Mesendoderm (in vitro differentiated cells): ENCODE measurements at regions not wholly inside any gene's neighbourhood (a gene's known extent, or its start where the extent isn't known, plus 50 kb on each side); places are given as distances from the start of the nearest gene placed in this dataset.

ENCODE experiments used
- DNase-seq: peaks from one replicate; pipeline ENCODE4 v3.0.0; 2013
- H2AK5ac ChIP-seq: 2 replicates; pipeline ENCODE4 v1.6.1; 2013; ENCODE audit warnings: low read length, inconsistent platforms
- H2BK120ac ChIP-seq: 2 replicates; pipeline ENCODE4 v1.6.1; 2013; ENCODE audit warnings: low read depth, mild to moderate bottlenecking, low read length, moderate library complexity, mixed read lengths
- H2BK15ac ChIP-seq: replicated peaks from 2 replicates; pipeline ENCODE4 v1.6.1; 2013; ENCODE audit warnings: low read depth, mild to moderate bottlenecking, moderate library complexity
- H2BK5ac ChIP-seq: 2 replicates; pipeline ENCODE4 v1.6.1; 2013; ENCODE audit warnings: low read length, inconsistent platforms
- H3K18ac ChIP-seq: 2 replicates; pipeline ENCODE4 v1.6.1; 2013; ENCODE audit warnings: mild to moderate bottlenecking, low read length, mixed read lengths
- H3K23ac ChIP-seq: one replicate; pipeline ENCODE4 v1.6.1; 2013; ENCODE audit warnings: low read length
- H3K27ac ChIP-seq: 2 replicates; pipeline ENCODE4 v1.5.1; 2013; ENCODE audit warnings: low read depth, mild to moderate bottlenecking, inconsistent platforms, low read length, moderate library complexity
- H3K27me3 ChIP-seq: 2 replicates; pipeline ENCODE4 v1.6.1; 2013; ENCODE audit warnings: low read length, control low read depth, mild to moderate bottlenecking, inconsistent platforms; ENCODE audit not compliant: insufficient read depth, poor library complexity
- H3K36me3 ChIP-seq: 2 replicates; pipeline ENCODE4 v1.6.1; 2013; ENCODE audit warnings: low read length, inconsistent platforms; ENCODE audit not compliant: control insufficient read depth, insufficient read depth
- H3K4ac ChIP-seq: one replicate; pipeline ENCODE4 v1.6.1; 2013; ENCODE audit warnings: low read depth, mild to moderate bottlenecking, low read length, moderate library complexity
- H3K4me1 ChIP-seq: 2 replicates; pipeline ENCODE4 v1.6.1; 2013; ENCODE audit warnings: low read depth, low read length, inconsistent platforms; ENCODE audit not compliant: control insufficient read depth
- H3K4me2 ChIP-seq: 2 replicates; pipeline ENCODE4 v1.6.1; 2013; ENCODE audit warnings: low read length
- H3K4me3 ChIP-seq: 2 replicates; pipeline ENCODE4 v1.5.1; 2013; ENCODE audit warnings: mild to moderate bottlenecking, low read length
- H3K56ac ChIP-seq: one replicate; pipeline ENCODE4 v1.6.1; 2013; ENCODE audit warnings: low read length
- H3K79me1 ChIP-seq: 2 replicates; pipeline ENCODE4 v1.6.1; 2013; ENCODE audit warnings: low read length, inconsistent platforms
- H3K79me2 ChIP-seq: 2 replicates; pipeline ENCODE4 v1.6.1; 2013; ENCODE audit warnings: mild to moderate bottlenecking, low read length; ENCODE audit not compliant: control insufficient read depth, insufficient read depth
- H3K9ac ChIP-seq: 2 replicates; pipeline ENCODE4 v1.6.1; 2013; ENCODE audit warnings: low read length, inconsistent platforms
- H4K5ac ChIP-seq: one replicate; pipeline ENCODE4 v1.6.1; 2013; ENCODE audit warnings: low read length
- H4K8ac ChIP-seq: one replicate; pipeline ENCODE4 v1.6.1; 2013; ENCODE audit warnings: low read depth, mild to moderate bottlenecking, control low read depth, low read length, moderate library complexity
- WGBS: extraction: QIAGEN DNeasy Blood & Tissue Kit; methylation state at CpG from one replicate; pipeline ENCODE4 v1.1.7; 2013; ENCODE audit warnings: low lambda C conversion rate, missing lambda C conversion rate; ENCODE audit not compliant: insufficient coverage; ENCODE audit errors: extremely low coverage; 5-methylcytosine and 5-hydroxymethylcytosine counted together

GRCh38 chr14:98103705-98104104 lies 1168.3 kb downstream of the BCL11B start:
- no peak overlapping the region for H3K23ac ChIP-seq
- no peak overlapping the region for H3K4me3 ChIP-seq
- H3K18ac ChIP-seq: no peak overlapping the region
- no peak overlapping the region for H2BK120ac ChIP-seq
- DNase-seq: no peak
- H3K4me2 ChIP-seq: no peak overlapping the region
- H3K4ac ChIP-seq: no peak overlapping the region
- no peaks in the 10 kb centered on the region for H3K36me3 ChIP-seq
- no peak overlapping the region for H4K5ac ChIP-seq
- no peak overlapping the region for H3K56ac ChIP-seq
- H3K4me1 ChIP-seq: no peaks in the 10 kb centered on the region
- H2BK5ac ChIP-seq: no peak overlapping the region
- H3K27me3 ChIP-seq: no peaks in the 10 kb centered on the region
- no peak overlapping the region for H2BK15ac ChIP-seq
- H3K9ac ChIP-seq: no peak overlapping the region
- no CpG with 5 or more reads among the region's 2 CpGs for WGBS
- H3K79me1 ChIP-seq: no peaks in the 10 kb centered on the region
- no peaks in the 10 kb centered on the region for H3K79me2 ChIP-seq
- H2AK5ac ChIP-seq: no peak overlapping the region
- no peak overlapping the region for H3K27ac ChIP-seq
- H4K8ac ChIP-seq: no peak overlapping the region

- no peak overlapping the region for H3K9ac ChIP-seq
- no peaks in the 10 kb centered on the region for H3K4me1 ChIP-seq
- WGBS: no CpG with 5 or more reads among the region's 3 CpGs
- H3K4me3 ChIP-seq: no peak overlapping the region
- no peaks in the 10 kb centered on the region for H3K36me3 ChIP-seq
- H3K56ac ChIP-seq: no peak overlapping the region
- no peak overlapping the region for H2BK5ac ChIP-seq
- H3K18ac ChIP-seq: no peak overlapping the region
- no peaks in the 10 kb centered on the region for H3K27me3 ChIP-seq
- DNase-seq: no peak
- no peaks in the 10 kb centered on the region for H3K79me1 ChIP-seq
- no peak overlapping the region for H4K8ac ChIP-seq
- no peak overlapping the region for H3K4me2 ChIP-seq
- no peak overlapping the region for H2BK120ac ChIP-seq
- no peak overlapping the region for H3K23ac ChIP-seq
- no peak overlapping the region for H2BK15ac ChIP-seq
- H4K5ac ChIP-seq: no peak overlapping the region
- no peaks in the 10 kb centered on the region for H3K79me2 ChIP-seq
- H3K4ac ChIP-seq: no peak overlapping the region
- H2AK5ac ChIP-seq: no peak overlapping the region
- no peak overlapping the region for H3K27ac ChIP-seq
Measured at GRCh38 chr14:98109326-98109725, 1162.7 kb downstream of the BCL11B start.

- Histone ChIP-seq H2BK5ac (no peak overlapping the region), H3K4ac (no peak overlapping the region), H3K4me1 (no peaks in the 10 kb centered on the region), H2AK5ac (no peak overlapping the region), H3K23ac (no peak overlapping the region), H3K4me3 (no peak overlapping the region), H4K5ac (no peak overlapping the region), H3K56ac (no peak overlapping the region), H4K8ac (no peak overlapping the region), H2BK120ac (no peak overlapping the region), H3K36me3 (no peaks in the 10 kb centered on the region), H3K4me2 (no peak overlapping the region), H3K27ac (no peak overlapping the region), H3K79me1 (no peaks in the 10 kb centered on the region), H3K9ac (no peak overlapping the region), H2BK15ac (no peak overlapping the region), H3K79me2 (no peaks in the 10 kb centered on the region), H3K18ac (no peak overlapping the region), H3K27me3 (no peaks in the 10 kb centered on the region)
- no peak for DNase-seq
- WGBS: no CpG with 5 or more reads among the region's 5 CpGs
Measured at GRCh38 chr14:98112194-98112780, 1159.7 kb downstream of the BCL11B start.

GRCh38 chr14:98114122-98114895 lies 1157.7 kb downstream of the BCL11B start:
- H3K79me2 ChIP-seq: no peaks in the 10 kb centered on the region
- H2BK5ac ChIP-seq: no peak overlapping the region
- no peak overlapping the region for H3K4ac ChIP-seq
- H2BK120ac ChIP-seq: no peak overlapping the region
- H3K36me3 ChIP-seq: no peaks in the 10 kb centered on the region
- no peak overlapping the region for H4K5ac ChIP-seq
- no peaks in the 10 kb centered on the region for H3K4me1 ChIP-seq
- H3K4me3 ChIP-seq: no peak overlapping the region
- DNase-seq: peak; percentile 58
- H3K18ac ChIP-seq: no peak overlapping the region
- no peak overlapping the region for H2AK5ac ChIP-seq
- no peaks in the 10 kb centered on the region for H3K27me3 ChIP-seq
- H3K27ac ChIP-seq: no peak overlapping the region
- no peak overlapping the region for H3K23ac ChIP-seq
- H3K56ac ChIP-seq: no peak overlapping the region
- H3K4me2 ChIP-seq: no peak overlapping the region
- H3K79me1 ChIP-seq: no peaks in the 10 kb centered on the region
- no peak overlapping the region for H3K9ac ChIP-seq
- WGBS: no CpG with 5 or more reads among the region's 3 CpGs
- no peak overlapping the region for H2BK15ac ChIP-seq
- no peak overlapping the region for H4K8ac ChIP-seq

GRCh38 chr14:98114946-98115345 lies 1157.1 kb downstream of the BCL11B start:
- H3K36me3 ChIP-seq: no peaks in the 10 kb centered on the region
- H2BK120ac ChIP-seq: no peak overlapping the region
- H3K4me2 ChIP-seq: no peak overlapping the region
- DNase-seq: no peak
- no peak overlapping the region for H2BK5ac ChIP-seq
- H3K4me3 ChIP-seq: no peak overlapping the region
- no peak overlapping the region for H2BK15ac ChIP-seq
- H3K18ac ChIP-seq: no peak overlapping the region
- no peak overlapping the region for H3K9ac ChIP-seq
- no peak overlapping the region for H3K56ac ChIP-seq
- no peaks in the 10 kb centered on the region for H3K79me2 ChIP-seq
- H3K27ac ChIP-seq: no peak overlapping the region
- no CpG with 5 or more reads among the region's 1 CpG for WGBS
- H3K4ac ChIP-seq: no peak overlapping the region
- no peak overlapping the region for H4K8ac ChIP-seq
- no peaks in the 10 kb centered on the region for H3K79me1 ChIP-seq
- H3K27me3 ChIP-seq: no peaks in the 10 kb centered on the region
- H3K4me1 ChIP-seq: no peaks in the 10 kb centered on the region
- no peak overlapping the region for H2AK5ac ChIP-seq
- H3K23ac ChIP-seq: no peak overlapping the region
- no peak overlapping the region for H4K5ac ChIP-seq

GRCh38 chr14:98118749-98119148 lies 1153.2 kb downstream of the BCL11B start:
- no peaks in the 10 kb centered on the region for H3K79me2 ChIP-seq
- no peak overlapping the region for H3K4me2 ChIP-seq
- no peak overlapping the region for H4K8ac ChIP-seq
- no peaks in the 10 kb centered on the region for H3K4me1 ChIP-seq
- H4K5ac ChIP-seq: no peak overlapping the region
- H3K27ac ChIP-seq: no peak overlapping the region
- no peak overlapping the region for H3K18ac ChIP-seq
- no peak overlapping the region for H3K4ac ChIP-seq
- no peak for DNase-seq
- H3K4me3 ChIP-seq: no peak overlapping the region
- no peaks in the 10 kb centered on the region for H3K36me3 ChIP-seq
- no peaks in the 10 kb centered on the region for H3K27me3 ChIP-seq
- no peak overlapping the region for H3K23ac ChIP-seq
- no peak overlapping the region for H2BK15ac ChIP-seq
- no peak overlapping the region for H3K56ac ChIP-seq
- H2BK5ac ChIP-seq: no peak overlapping the region
- H2AK5ac ChIP-seq: no peak overlapping the region
- H2BK120ac ChIP-seq: no peak overlapping the region
- no peak overlapping the region for H3K9ac ChIP-seq
- no peaks in the 10 kb centered on the region for H3K79me1 ChIP-seq
